GM23338 (cell line): ENCODE measurements at regions not wholly inside any gene's neighbourhood (a gene's known extent, or its start where the extent isn't known, plus 50 kb on each side); places are given as distances from the start of the nearest gene placed in this dataset.

Source experiments
- ATAC-seq: fragments of 200-7000 bp; cut with Tn5 transposase; 3 replicates; pipeline ENCODE4 v1.9.1; 2020
- DNase-seq: peaks from one replicate; pipeline ENCODE4 v3.0.0-alpha.2; 2015; ENCODE audit warnings: low spot score
- H2AFZ ChIP-seq: fragments of 200-600 bp; sonication (generic); 2 replicates; pipeline ENCODE4 v1.8.0; 2016; ENCODE audit warnings: antibody characterized with exemption, mild to moderate bottlenecking, moderate library complexity
- H3F3A ChIP-seq: fragments of 200-600 bp; sonication (generic); replicated peaks from 2 replicates; pipeline ENCODE4 v1.8.0; 2017; ENCODE audit warnings: antibody characterized with exemption, mixed run types, low read depth
- H3K27ac ChIP-seq: fragments of 200-600 bp; sonication (generic); 2 replicates; pipeline ENCODE4 v1.6.1; 2016; ENCODE audit warnings: low read depth
- H3K27me3 ChIP-seq: fragments of 200-600 bp; sonication (generic); 2 replicates; pipeline ENCODE4 v1.8.0; 2016; ENCODE audit warnings: mild to moderate bottlenecking, mixed run types, moderate library complexity; ENCODE audit not compliant: insufficient read depth
- H3K36me3 ChIP-seq: fragments of 200-600 bp; sonication (generic); 2 replicates; pipeline ENCODE4 v1.8.0; 2016; ENCODE audit warnings: mild to moderate bottlenecking; ENCODE audit not compliant: insufficient read depth
- H3K4me1 ChIP-seq: fragments of 200-600 bp; sonication (generic); 2 replicates; pipeline ENCODE4 v1.8.0; 2016; ENCODE audit warnings: mild to moderate bottlenecking, moderate library complexity; ENCODE audit not compliant: insufficient read depth
- H3K4me2 ChIP-seq: fragments of 200-600 bp; sonication (generic); 2 replicates; pipeline ENCODE4 v1.7.1; 2017; ENCODE audit warnings: mixed run types
- H3K4me3 ChIP-seq: fragments of 200-600 bp; sonication (generic); 2 replicates; pipeline ENCODE4 v1.6.1; 2016; ENCODE audit warnings: mixed run types
- H3K79me2 ChIP-seq: fragments of 200-600 bp; sonication (generic); replicated peaks from 2 replicates; pipeline ENCODE4 v1.8.0; 2017; ENCODE audit warnings: mild to moderate bottlenecking; ENCODE audit not compliant: insufficient read depth
- H3K9me2 ChIP-seq: fragments of 200-600 bp; sonication (generic); 2 replicates; pipeline ENCODE4 v1.8.0; 2017; ENCODE audit not compliant: insufficient read depth
- H4K20me1 ChIP-seq: fragments of 200-600 bp; sonication (generic); replicated peaks from 2 replicates; pipeline ENCODE4 v1.8.0; 2017; ENCODE audit warnings: mild to moderate bottlenecking; ENCODE audit not compliant: insufficient read depth
- H3K27ac Mint-ChIP-seq: 2 replicates; pipeline ENCODE4 v1.8.0; 2020; ENCODE audit warnings: inconsistent platforms, mild to moderate bottlenecking, moderate library complexity, mixed read lengths
- H3K27me3 Mint-ChIP-seq: 3 replicates; pipeline ENCODE4 v1.8.0; 2022; ENCODE audit warnings: low read depth, mild to moderate bottlenecking, moderate library complexity, mixed read lengths, inconsistent platforms; ENCODE audit not compliant: insufficient read depth, poor library complexity
- H3K36me3 Mint-ChIP-seq: 3 replicates; pipeline ENCODE4 v1.8.0; 2021; ENCODE audit warnings: low read depth, mild to moderate bottlenecking, inconsistent platforms, moderate library complexity, mixed read lengths
- H3K4me1 Mint-ChIP-seq: 3 replicates; pipeline ENCODE4 v1.8.0; 2020; ENCODE audit warnings: mild to moderate bottlenecking, inconsistent platforms, mixed read lengths
- H3K4me3 Mint-ChIP-seq: 3 replicates; pipeline ENCODE4 v1.8.0; 2021; ENCODE audit warnings: moderate library complexity, mild to moderate bottlenecking, inconsistent platforms, mixed read lengths
- H3K9me3 Mint-ChIP-seq: 3 replicates; pipeline ENCODE4 v1.8.0; 2020; ENCODE audit warnings: moderate library complexity, mild to moderate bottlenecking, inconsistent platforms, mixed read lengths
- CREB1 ChIP-seq: fragments of 250-450 bp; sonication (Bioruptor Pico); IDR thresholded peaks from 2 replicates; pipeline ENCODE4 v1.5.0; 2020; ENCODE audit warnings: low read depth, mild to moderate bottlenecking, moderate library complexity
- EZH2phosphoT487 ChIP-seq: fragments of 200-600 bp; sonication (generic); IDR thresholded peaks from one replicate; pipeline ENCODE4 v1.8.1; 2018; ENCODE audit warnings: antibody characterized with exemption; ENCODE audit not compliant: unreplicated experiment
- JUNB ChIP-seq: IDR thresholded peaks from one replicate; pipeline ENCODE4 v1.6.1; 2016; ENCODE audit warnings: antibody characterized with exemption; ENCODE audit not compliant: unreplicated experiment
- NANOG ChIP-seq: IDR thresholded peaks from 2 replicates; pipeline ENCODE4 v1.6.1; 2016; ENCODE audit warnings: antibody characterized with exemption, borderline replicate concordance
- POLR2AphosphoS5 ChIP-seq: IDR thresholded peaks from 2 replicates; pipeline ENCODE4 v1.6.1; 2016; ENCODE audit warnings: antibody characterized with exemption, low read depth
- STAT1 ChIP-seq: IDR thresholded peaks from one replicate; pipeline ENCODE4 v1.6.1; 2016; ENCODE audit warnings: antibody characterized with exemption; ENCODE audit not compliant: unreplicated experiment
- ZNF114 ChIP-seq: fragments of 250-450 bp; sonication (Bioruptor Pico); IDR thresholded peaks from 2 replicates; pipeline ENCODE4 v1.5.0; 2020; ENCODE audit warnings: mild to moderate bottlenecking, moderate library complexity
- ZNF462 ChIP-seq: fragments of 250-450 bp; sonication (Bioruptor Pico); IDR thresholded peaks from 2 replicates; pipeline ENCODE4 v1.5.0; 2020; ENCODE audit warnings: mild to moderate bottlenecking, moderate library complexity
- TF ChIP-seq, protein P1 (sequence below): IDR thresholded peaks from 2 replicates; pipeline ENCODE4 v1.6.1; 2016; ENCODE audit warnings: antibody characterized with exemption
- TF ChIP-seq, protein P2 (sequence below), 2 experiments: fragments of 200-600 bp in 1 of 2; sonication (generic) in 1 of 2; conservative IDR thresholded peaks; 2 replicates each; pipeline versions ENCODE4 v1.5.1 to v1.6.1; 2016 to 2017; ENCODE audit warnings: antibody characterized with exemption in 2 of 2, low read depth in 2 of 2, mild to moderate bottlenecking in 2 of 2, moderate library complexity in 1 of 2

DNA sequence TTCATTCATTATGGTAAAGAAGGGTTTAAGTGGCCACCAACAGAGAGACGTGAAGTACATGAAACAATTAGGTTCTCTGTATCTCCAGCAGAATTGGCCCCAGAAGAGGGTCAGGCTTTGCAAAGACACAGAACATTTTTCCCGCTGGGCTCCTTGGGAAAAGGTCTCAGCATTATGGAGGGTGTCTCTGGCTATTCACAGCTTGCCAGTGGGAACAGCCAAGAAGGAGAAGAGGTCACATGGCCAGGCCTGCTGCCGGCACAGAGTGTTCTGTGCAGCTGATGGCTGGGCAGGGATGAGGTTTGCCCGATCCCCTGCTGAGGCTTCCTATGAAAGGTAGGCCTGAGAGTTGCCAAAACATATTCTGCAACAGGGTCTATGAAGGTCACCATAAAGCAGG lies 77.8 kb upstream of the LPP start (continued):
- TF ChIP-seq ZNF462 (CRISPR knock-in tag) (no peak), NANOG (no peak), STAT1 (no peak), EZH2phosphoT487 (no peak), CREB1 (no peak)
- TF ChIP-seq, protein P1, sequence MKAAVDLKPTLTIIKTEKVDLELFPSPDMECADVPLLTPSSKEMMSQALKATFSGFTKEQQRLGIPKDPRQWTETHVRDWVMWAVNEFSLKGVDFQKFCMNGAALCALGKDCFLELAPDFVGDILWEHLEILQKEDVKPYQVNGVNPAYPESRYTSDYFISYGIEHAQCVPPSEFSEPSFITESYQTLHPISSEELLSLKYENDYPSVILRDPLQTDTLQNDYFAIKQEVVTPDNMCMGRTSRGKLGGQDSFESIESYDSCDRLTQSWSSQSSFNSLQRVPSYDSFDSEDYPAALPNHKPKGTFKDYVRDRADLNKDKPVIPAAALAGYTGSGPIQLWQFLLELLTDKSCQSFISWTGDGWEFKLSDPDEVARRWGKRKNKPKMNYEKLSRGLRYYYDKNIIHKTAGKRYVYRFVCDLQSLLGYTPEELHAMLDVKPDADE = no peak

GRCh38 chr3:188077160-188077799 lies 76.7 kb upstream of the LPP start:
- ATAC-seq (no peak), DNase-seq (no peak)
- Histone ChIP-seq H3K4me1 (no peaks in the 10 kb centered on the region), H3F3A (no peaks in the 10 kb centered on the region), H3K9me2 (peaks cover 14% of the 10 kb centered on the region), H3K79me2 (no peaks in the 10 kb centered on the region), H3K27ac (no peak overlapping the region), H3K27me3 (no peaks in the 10 kb centered on the region), H3K36me3 (no peaks in the 10 kb centered on the region), H3K4me3 (no peak overlapping the region), H3K4me2 (no peak overlapping the region), H4K20me1 (no peaks in the 10 kb centered on the region), H2AFZ (peak overlapping the region; percentile 76; the same call in 1 of the 2 replicates)
- no peak overlapping the region for H3K27ac Mint-ChIP-seq
- H3K4me1 Mint-ChIP-seq = no peaks in the 10 kb centered on the region
- peaks cover 3% of the 10 kb centered on the region for H3K27me3 Mint-ChIP-seq
- H3K4me3 Mint-ChIP-seq = no peak overlapping the region
- H3K9me3 Mint-ChIP-seq = peaks cover 9% of the 10 kb centered on the region; the same call in 2 of the 3 replicates
- H3K36me3 Mint-ChIP-seq = no peaks in the 10 kb centered on the region
- TF ChIP-seq, protein P2, sequence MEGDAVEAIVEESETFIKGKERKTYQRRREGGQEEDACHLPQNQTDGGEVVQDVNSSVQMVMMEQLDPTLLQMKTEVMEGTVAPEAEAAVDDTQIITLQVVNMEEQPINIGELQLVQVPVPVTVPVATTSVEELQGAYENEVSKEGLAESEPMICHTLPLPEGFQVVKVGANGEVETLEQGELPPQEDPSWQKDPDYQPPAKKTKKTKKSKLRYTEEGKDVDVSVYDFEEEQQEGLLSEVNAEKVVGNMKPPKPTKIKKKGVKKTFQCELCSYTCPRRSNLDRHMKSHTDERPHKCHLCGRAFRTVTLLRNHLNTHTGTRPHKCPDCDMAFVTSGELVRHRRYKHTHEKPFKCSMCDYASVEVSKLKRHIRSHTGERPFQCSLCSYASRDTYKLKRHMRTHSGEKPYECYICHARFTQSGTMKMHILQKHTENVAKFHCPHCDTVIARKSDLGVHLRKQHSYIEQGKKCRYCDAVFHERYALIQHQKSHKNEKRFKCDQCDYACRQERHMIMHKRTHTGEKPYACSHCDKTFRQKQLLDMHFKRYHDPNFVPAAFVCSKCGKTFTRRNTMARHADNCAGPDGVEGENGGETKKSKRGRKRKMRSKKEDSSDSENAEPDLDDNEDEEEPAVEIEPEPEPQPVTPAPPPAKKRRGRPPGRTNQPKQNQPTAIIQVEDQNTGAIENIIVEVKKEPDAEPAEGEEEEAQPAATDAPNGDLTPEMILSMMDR (conservative IDR thresholded peaks at IDR 0.05; ENCODE audit: low read depth in 2 of 2) = no peak
- TF ChIP-seq CREB1 (no peak), POLR2AphosphoS5 (no peak), ZNF114 (CRISPR knock-in tag) (no peak), JUNB (no peak), NANOG (no peak)
